HG02973 (cell line): ENCODE measurements at regions not wholly inside any gene's neighbourhood (a gene's known extent, or its start where the extent isn't known, plus 50 kb on each side); places are given as distances from the start of the nearest gene placed in this dataset.

Experiments used
- ATAC-seq: cut with Tn5 transposase; IDR thresholded peaks from one replicate; pipeline ENCODE4 v1.9.1; 2021; ENCODE audit warnings: moderate library complexity; ENCODE audit not compliant: unreplicated experiment

DNA sequence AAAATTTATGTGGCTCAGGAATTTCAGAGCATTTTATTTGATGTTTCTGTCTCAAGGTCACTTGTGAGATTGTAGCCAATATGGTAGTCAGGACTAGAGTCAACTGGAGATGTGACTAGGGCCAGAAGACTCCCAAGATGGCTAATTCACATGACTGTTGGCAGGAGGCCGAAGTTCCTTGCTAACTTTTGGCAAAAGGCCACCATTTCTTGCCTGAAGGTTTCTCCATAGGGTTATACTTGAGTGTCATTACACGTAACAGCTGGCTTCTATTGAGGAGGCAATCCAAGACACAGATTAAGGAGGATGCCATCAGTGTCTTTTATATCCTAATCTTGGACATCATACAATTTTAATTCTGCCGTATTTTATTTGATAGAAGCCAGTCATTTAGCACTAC lies 162.3 kb upstream of the MAOA start:
- no peak for ATAC-seq

DNA sequence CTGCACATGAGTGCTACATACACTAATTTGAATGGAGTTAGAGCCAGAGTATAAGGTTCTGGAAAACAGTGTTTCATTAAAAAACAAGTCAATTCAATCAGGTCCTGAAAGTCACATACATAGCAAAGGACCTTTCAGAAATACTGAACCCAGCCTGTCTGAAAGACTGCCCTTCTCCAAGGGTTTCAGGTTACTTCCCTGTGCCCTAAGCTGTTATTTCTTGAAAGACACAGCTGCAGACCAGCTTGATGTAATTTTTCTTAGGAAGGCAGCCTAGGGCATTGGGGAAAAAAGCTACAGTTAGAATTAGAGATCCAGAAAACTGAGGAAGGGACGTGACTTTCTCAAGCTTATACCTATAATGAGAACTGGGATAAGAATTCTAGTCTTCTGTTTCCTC lies 155.9 kb upstream of the MAOA start:
- no peak for ATAC-seq

DNA sequence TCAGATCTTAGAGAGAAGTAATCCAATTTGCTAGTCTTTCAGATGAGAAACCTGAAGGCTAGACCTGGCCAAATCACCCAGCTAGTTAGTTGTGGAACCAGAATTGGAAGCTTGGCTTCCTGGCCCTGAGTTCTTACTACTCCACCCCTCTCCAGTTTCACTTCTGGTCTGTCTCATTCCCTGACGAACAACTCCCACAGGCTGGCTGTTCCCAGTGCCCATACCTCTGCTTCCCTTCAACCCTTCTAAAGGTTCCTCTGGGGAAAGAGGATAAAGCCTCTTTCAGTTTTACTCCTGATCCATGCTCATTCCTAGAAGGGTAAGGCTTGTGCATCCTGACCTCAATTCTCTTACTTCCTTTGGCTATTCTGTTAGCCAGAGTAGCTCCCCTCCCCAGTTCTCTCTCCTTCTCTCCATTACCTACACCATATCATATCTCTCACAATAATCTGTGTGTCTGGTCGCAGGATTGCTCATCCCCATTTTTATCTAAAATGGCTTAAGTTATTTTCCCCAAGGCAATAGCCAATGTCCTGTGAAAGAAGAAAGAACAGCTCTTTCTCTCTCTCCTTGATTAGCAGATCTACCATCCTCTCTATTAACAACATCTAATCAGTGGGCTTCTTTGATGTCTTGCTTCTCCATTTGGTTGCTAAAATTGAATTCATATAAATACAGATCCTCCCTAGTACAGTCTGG lies 155.0 kb upstream of the MAOA start:
- ATAC-seq = no peak

DNA sequence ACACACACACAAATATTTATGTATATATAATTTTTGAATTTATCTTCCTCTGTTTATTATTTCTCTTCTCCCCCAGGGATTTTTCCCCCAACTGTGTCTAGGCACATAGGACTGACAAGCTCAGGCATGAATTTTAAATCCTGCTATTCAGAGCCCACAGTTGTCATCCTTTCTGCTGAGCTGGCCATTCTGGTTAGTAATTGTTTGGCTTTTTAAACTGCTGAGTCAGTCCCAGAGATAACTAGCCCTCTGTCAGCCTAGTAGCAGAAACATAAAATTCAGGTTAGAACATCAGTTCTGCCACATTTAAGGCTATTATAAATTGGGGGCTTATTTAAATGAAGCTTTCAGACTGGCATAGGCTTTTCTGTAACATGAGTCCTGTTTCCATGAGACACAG lies 151.7 kb upstream of the MAOA start:
- ATAC-seq = no peak

DNA sequence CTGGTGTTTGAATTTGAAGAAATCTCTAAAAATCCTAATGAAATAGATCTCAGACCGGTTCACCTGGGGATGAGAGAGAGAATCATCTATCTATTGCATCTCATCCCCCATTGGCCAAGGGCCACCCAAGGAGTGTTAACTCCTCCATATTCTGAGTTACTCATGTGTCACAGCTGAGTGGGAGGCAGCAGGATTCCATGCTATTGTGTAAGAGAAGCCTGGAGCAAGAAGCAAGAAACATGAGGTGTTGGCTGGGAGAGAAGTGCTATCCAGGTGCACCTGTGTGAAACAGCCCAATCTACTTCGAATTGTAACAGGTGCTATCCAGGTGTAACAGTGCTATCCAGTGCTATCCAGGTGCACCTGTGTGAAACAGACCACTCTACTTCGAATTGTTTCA lies 150.3 kb upstream of the MAOA start:
- no peak for ATAC-seq

DNA sequence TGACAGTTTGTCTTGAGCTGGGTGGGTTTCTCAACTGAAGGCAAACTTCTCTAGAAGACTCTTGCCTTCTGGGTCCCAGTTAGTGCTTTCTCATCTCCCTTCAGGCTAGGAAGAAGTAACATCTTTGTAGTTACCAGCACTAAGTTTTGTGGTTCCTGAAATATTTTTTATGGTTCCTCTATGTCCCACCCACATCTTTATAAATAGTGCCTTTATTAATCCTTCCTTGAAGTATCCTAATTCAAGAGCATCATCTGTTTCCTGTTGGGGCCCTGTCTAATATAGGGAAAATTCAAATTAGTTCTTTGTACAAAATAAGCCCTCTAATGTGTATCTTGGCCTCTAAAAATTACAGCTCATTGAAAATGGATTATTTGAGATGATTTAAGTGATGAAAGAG lies 147.4 kb upstream of the MAOA start:
- ATAC-seq = no peak

DNA sequence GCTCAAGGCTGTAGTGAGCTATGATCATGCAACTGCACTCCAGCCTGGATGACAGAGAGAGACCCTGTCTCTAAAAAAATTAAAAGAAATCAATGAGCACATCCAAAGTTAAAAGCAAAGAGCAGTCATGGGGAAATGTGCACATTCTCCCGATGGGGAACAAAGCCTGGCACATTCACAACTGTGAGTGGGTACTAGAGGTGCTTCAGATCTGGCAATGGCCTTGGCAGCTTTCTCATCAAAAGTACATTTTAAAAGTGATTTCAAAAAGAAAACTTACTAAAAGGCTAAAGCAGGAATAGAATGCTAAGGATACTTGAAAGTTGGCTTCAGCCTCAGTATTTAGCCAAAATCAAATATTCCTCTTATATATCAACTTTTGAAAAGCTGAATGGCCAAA lies 145.9 kb upstream of the MAOA start:
- no peak for ATAC-seq

DNA sequence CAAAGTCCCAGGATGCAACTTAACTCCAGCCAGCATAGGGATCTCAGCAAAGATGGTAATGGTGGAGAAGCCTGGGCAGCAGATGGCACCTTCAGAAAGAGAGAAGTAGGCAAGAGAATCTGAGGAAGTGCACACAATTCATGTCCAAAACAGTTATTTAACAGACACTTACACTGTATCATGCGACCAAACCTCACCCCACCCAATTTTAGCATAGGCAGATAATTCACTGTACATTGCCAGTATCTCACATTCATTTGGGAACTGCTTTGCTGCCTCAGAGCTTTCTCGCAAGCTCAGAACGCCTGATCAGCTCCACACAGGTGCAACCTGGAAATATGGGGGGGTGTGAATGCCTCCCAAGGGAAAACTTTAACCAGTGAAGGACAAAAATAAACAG lies 143.0 kb upstream of the MAOA start:
- ATAC-seq = no peak

DNA sequence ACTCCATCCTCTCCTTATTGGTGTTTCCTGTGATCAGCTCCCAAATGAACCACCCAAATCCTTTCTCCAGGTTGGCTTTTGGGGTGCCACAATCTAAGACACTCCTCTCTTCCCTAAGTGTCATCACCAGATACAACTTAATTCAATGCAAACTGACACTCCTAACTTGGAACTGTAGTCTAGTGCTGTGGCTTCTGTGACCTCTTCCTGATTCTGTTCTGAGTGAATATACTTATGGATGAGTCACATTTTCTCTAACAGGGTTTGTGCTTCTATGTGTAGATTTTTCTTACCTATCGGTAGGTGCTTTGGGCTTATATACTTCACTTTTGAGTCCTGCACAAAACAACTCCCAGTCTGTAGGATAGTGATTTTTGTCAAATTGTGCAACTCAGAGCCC lies 141.3 kb upstream of the MAOA start:
- no peak for ATAC-seq

DNA sequence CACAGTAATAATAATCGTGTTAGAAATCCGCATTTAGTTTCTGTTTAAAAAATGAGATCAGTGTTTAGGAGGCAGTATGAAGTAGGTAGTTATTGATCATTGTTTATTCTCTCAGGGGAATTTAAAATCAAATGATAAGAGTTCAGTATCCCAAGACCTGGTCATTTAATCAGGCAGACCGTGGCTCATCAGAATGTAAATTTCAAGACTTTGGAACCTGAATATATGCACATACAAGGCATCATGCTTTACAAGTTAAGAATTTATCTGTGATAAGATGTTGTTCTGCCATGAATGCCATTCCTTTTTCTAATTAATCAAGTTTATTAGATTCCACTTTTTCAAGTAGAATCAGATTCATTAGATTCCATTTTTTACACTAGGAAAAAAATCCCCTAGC lies 133.5 kb upstream of the MAOA start:
- no peak for ATAC-seq

DNA sequence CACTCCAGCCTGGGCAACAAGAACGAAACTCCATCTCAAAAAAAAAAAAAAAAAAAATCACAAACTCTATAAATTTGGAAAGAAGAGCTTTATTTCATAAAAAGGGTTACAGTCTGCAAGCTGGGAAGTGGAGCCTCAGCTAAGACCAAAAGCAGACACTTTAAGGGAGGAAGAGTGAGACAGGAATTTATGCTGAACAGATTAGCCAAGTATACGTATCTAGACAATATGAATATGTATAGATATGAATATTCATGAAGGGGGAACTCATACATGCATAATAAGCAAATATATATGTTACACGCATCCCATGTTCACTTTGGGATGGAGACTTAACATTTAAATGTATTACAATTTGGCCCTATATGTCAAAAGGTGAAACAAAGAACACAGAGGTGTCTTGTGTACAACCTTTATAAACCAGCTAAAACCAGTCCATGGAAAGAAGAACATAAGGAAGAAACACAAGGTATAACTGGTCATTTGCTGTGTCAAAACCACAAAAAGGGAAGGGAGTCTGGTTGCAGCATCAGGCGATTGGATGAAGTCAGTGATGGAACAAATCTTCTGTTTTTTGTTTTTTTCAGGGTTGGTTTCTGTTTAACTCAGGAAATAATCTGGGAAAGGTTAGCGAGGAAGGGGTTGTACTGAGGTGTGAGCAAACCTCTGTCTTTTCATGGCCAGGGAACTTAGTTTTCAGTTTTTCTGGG lies 130.0 kb upstream of the MAOA start:
- no peak for ATAC-seq

DNA sequence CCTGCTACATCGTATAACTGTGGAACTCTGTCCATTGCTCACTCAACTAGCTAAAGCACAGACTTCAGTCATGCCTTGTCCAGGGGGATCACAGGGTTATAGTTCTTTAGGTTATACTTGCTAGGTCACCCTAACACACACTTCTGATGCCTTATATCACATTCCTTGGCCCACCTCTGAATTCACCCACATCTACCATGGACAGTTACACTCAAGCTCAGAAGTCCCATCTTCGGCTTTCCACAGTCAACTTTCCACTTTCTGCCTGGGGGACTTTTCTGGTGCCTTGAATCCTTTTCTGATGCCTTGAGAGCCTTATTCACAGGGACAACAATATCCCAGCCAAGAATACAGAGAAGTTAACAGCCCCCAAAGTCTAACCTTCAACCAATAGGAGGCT lies 129.2 kb upstream of the MAOA start:
- ATAC-seq = no peak

DNA sequence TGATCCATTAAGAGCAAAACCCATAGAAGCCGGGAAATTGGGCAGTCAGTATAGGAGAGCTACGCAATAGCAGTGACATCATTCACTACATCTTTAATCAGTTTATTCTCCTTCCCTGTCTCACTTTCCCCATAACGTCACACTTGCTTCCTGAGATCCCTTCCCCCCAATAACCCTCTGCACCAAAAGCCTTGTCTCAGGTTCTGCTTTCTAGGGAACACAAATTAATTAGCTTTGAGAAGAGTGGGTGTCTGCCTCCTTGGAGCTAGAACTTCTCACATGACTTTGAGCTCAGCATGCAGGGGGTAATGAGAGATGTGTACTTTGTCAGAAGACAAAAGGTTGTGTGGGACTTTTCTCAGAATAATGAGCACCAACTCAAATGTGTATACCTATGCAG lies 128.3 kb upstream of the MAOA start:
- ATAC-seq = no peak

DNA sequence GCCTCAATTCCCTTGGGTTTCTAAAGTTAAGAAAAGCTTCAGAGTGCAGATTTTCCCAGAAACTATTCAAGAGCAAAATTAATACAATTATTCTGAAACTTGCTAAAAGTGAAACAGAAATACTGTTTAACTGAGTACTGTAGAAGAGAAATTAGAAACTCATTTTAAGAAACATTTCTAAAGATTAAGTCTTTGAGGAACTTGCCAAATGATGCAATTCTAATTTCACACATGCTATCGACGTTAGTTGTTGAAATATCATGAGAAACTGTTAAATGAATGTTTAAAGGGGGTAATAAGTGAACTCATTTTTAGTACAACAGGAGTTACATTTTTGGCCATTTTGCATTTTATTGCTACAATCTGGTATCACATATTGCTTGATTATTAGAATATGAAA lies 125.3 kb upstream of the MAOA start:
- ATAC-seq = no peak

DNA sequence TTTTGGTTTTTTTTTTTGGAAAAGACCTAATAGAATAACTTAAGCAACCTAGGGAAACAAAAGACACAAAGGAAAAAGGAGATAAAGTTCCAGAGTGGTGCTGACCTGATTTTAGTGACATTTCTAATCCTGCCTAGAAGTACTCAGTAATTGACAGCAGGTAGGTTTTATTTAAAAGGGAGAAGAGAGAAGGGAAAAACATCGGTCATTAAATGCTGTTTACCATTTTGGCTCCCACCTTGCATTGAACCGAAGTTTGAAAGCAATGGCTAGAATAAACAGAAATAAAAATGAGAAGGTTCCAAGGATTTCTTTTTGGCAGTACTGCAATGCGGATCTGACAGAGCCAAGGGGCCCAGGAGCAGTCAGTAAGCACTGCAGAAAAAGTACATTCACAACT lies 115.8 kb upstream of the MAOA start:
- ATAC-seq = no peak

DNA sequence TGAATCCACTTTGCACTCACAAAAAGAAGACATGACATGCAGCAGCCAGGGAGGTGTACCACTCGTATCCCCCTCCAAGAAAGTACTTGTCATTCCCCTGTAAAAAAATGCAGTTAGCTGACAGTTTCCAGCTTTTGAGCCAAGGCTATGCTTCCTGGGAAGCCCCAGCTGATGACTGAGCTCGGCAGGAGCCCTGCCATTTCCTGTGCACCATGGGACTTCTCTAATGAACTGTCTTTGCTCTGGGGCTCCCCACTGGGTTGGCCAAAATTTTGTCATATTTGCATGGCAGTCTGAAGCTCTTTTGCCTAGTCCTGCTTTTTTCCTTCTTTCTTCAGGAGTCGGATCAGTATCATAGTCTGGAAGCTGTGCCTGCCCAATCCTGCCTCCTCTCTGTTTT lies 104.5 kb upstream of the MAOA start:
- ATAC-seq = no peak

DNA sequence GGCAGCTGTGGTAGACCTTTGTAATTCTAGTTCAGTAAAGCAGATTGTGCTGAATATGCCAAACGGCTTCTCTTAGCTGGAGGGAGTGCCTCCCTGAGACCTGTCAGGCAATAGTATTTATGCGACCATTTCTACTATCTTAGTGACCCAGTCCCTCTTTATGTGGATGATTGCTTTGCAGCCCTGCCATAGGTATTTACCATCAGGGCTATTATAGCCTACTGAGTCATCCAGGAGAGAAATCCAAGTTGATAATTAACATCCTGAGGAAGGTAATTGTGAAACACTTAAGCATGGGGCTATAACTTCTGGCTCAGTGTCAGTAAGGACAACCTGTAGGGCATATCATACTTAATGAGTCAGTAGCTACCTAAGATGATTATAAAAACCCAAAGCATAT lies 103.9 kb upstream of the MAOA start:
- no peak for ATAC-seq

DNA sequence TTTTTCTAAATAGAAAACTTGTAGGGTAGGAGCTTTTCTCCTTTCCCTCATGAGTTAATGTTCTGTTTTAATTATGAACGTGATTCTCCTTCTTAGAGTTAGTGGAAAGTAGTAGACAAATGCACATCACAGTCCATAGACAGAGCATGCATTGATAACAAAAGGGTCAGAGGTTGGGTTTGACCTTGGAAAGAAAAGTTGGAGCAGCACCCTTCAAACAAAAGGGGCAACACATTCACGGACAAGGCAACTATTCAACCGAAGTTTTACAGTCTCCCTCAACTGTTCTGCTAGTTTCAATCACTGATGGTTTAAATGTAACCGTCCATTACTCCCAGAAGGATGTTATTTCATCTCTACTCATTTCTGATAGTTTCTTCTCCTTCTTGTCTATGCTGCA lies 103.4 kb upstream of the MAOA start:
- ATAC-seq = no peak

DNA sequence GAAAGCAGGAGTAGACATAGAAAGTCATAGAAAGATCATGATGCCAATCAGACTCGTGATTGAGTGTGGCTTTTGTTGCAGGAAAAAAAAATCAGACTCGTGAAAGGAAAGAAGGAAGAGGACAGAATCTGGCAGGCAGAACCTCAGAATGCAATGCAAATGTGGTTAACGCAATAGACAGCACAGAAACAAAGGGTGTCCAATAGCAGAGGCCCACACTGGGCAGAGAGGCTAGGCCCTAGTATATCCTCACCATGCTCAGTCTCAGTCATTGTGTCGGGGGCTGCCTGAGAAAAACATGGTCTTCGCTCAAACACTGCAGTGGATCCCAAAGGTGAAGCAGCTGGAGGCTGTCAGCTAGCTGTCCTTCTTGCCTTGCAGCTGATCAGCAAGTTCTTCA lies 102.8 kb upstream of the MAOA start:
- no peak for ATAC-seq

DNA sequence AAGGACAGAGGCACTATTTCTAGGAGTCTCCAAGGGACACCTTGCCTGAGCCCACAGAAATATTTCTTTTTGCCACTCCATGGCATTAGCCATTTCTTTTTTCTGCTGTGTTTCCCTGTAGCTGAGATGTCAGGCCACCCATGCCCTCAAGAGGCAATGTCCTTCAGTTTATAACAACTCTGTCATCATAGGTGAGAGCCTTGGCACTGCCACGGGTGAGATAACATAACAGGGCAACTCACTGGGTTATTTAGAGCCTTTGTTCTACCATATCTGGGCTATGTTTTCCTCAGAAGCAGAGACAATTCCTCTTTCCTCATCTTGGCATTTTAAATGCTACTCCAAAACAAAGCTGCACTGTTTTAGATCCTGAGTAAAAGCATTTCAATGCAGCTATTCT lies 99.9 kb upstream of the MAOA start:
- ATAC-seq = no peak

DNA sequence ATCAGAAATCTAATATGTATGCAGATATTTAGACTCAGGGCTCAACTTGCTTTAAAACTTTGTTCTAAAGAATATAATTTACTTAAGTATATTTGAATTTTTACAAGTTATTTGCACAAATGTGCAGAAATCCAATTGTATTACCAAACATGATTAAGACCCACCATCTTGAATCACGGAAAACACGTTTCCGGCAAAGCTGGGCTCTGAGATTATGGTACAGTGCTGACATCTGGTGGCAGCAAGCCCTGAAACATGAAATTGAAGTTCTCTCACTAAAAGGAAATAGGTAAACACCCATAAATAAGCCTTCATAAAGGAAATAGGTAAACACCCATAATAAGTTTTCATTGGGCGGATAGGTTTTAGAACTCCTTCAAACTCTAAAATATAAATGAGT lies 98.3 kb upstream of the MAOA start:
- ATAC-seq = no peak

DNA sequence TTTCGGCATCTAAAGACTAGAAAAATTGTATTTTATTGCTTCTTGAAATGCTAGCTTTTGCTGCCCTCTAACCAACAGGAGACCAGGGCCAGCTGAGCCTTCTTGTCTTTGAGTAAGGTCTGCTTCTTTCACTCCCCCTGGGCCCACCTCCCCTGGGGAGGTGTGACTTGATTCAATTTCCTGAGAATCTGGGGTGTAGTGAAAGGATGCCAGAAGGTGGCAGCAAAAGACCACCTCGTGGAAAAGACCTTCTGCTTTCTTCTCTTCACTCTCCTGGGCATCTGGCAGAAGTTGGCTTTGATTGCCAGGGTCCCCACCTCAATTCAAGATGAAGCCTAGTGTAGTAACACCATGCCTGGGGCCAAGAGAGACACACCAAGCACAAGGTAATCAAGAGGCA lies 96.5 kb upstream of the MAOA start:
- ATAC-seq = no peak
